Eye (tissue), 1 donor: ENCODE measurements at regions not wholly inside any gene's neighbourhood (a gene's known extent, or its start where the extent isn't known, plus 50 kb on each side); places are given as distances from the start of the nearest gene placed in this dataset.

Source experiments
- DNase-seq: peaks from one replicate; pipeline ENCODE4 v3.0.0-alpha.2; 2015

DNA sequence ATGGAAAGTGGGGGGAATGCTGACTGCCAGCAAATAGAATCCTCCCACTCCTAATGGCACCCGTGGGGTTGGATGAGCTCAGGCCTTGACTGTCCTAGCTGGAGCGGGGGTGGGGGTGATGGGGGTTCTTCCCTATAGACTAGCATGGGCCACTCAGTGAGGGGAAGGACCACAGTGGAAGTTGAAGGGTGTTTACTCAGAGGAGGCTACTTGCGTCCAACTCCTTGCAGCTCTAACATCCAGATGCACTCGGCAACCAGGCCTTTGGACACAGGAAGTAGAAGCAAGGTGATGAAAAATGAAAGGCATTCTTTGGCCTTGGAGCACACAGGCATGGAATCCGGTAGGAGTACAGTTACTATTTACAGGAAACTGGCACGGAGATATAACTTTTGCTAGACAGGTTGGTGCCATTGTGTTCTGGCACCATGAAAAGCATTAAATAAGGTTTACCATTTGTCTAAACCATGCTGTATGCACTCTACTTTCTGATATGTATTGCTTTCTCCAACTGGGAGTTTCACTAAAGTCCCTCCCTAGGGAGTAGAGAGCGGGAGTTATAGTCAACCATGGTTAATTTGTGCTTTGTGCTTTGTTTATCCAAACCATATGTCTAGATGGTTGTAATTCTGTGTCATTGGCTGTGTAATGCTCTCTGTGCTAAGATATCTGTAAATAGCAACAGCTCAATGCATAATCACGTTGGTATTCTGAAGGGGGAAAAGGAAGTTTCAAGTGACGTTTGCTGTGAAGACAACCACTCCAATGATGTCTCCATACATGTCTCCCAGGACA, 125.3 kb downstream of the TSHZ3 start:
- peak; percentile 37 for DNase-seq

- no peak for DNase-seq
Measured at GRCh38 chr19:31220540-31220939, 128.7 kb downstream of the TSHZ3 start.

- no peak for DNase-seq
Measured at GRCh38 chr19:31214997-31215396, 134.2 kb downstream of the TSHZ3 start.

DNA sequence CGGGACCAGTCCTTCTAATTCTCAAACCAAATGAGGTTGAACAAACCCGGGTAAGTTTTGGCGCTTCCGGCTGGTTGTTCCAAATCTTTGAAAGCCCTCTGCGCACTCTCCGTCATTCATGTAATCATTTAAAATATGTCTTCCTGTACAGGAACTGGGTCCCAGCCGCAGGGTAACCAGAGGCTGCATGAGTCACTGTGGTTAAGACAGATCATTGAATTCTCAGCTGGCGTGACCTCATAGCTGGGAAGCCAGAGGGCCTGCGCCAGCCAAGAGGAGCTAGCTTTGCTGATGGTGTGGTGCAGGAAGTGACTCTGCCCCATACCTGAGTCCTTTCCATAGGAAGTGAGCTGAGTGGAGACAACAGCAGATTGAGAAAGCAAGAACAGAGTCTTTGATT, 135.2 kb downstream of the TSHZ3 start:
- peak; percentile 18 for DNase-seq

DNA sequence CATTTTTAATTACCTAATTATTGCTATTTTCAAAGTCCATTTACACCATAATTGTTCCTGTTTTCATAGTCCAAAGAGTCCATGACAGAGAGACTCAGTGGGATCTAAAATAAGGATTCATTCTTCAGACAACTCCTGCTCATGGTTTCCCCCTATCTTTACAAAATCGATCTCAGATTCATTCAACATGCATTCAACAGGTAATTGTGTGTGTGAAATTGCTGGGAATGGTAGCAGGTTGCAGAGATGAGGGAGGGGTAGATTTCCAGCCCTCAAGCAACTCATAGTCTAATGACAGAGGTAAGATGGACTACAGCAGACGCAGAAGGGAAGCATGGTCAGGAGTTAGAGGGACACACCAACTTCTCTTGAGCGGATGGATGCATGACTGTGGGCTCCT, 138.1 kb downstream of the TSHZ3 start:
- DNase-seq = no peak

- no peak for DNase-seq
Measured at GRCh38 chr19:31205887-31206518, 143.2 kb downstream of the TSHZ3 start.

DNA sequence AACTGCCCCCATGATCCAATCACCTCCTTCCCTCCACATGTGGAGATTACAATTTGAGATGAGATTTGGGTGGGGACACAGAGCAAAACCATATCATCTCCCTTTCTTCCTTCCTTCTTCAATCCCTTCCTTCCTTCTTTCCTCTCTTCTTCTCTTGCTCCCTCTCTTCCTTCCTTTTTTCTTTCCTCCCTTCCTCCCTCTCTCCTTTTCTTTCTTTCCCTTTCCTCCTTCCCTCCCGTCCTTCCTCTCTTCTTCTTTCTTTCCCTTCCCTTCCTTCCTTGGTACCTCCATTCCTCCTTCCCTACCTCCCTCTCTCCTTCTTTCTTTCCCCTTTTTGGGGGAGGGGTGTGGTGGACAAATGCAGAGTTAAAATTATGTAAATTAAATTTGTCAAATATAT, 145.1 kb downstream of the TSHZ3 start:
- no peak for DNase-seq

DNA sequence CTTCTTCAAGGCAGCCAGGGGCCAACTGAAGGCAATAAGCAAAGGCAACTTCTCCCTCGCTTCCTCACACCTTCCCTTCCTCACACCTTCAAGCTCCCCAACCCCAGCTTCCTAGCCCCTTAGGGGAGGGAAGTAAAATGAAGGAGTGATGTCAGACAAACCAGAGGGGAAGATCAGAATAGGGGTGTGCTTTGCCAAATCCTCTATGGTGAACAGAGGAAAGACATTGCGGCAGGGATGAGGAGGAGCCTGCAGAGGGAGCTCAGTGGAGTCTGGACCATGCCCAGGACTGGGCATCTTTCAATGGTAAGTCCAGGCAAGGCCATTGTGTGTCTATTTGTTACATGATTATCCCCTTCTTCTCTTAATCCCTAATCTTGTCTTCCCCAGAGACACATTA, 164.0 kb downstream of the TSHZ3 start:
- no peak for DNase-seq

DNA sequence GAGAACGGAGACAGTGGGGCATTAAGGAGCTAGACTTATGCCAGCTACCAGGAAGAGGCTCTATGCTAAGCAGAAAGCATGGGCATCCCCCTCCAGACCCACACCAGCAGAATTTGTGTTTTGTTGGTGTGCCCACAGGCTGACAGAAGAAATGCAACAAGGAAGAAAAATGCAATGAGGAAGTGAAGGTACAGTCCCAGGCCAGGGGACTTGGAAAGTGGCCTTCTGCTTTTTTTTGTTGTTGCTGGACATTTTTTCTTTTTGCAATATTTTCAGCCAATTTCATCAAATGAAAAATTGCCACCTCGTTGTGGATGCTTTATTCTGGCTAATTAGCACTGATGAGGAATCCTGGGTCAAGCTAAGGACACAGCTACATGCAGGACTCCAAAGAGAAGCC, 167.7 kb downstream of the TSHZ3 start:
- DNase-seq = no peak

DNA sequence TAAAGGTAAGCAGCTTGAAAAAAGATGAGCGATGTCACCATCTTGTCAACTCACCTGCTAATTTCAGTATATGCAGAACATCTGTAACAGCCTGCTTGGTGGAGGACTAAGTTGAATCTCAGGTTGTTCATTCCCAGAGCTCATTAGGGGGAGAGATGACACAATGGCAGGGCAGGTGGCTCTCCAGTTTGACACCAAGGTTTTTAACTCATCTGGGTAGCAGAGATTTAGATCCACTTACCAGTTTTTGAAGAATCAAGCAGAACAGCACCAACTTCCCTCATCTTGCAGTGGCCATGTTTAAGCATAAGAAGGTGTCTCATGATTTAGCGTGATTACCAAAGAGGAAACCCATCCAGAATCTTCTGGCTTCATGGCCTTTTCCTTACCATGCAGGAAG, 168.3 kb downstream of the TSHZ3 start:
- DNase-seq = no peak

- no peak for DNase-seq
Measured at GRCh38 chr19:31179471-31179852, 169.8 kb downstream of the TSHZ3 start.

- no peak for DNase-seq
Measured at GRCh38 chr19:31178833-31179470, 170.3 kb downstream of the TSHZ3 start.

DNA sequence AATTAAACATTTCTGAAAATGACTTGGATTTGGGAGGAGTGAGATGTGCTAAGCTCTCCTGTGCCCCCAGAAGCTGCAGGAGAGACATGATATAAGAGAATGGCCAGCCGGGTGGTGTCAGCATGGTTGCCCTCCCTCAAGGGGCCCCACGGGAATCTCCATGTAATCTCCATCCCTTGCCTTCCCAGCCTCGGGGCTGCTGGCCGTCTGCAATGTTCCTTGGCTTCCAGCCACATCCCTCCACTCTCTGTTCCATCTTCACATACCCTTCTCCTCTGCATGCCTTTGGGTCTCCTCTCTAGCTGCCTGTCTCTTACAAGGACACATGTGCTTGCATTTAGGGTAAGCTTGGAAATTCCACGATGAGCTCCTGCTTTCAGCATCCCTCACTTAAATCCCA, 172.0 kb downstream of the TSHZ3 start:
- DNase-seq = no peak

- no peak for DNase-seq
Measured at GRCh38 chr19:31175564-31176348, 173.5 kb downstream of the TSHZ3 start.

GRCh38 chr19:31174948-31175347, 174.3 kb downstream of the TSHZ3 start:
- no peak for DNase-seq

GRCh38 chr19:31173991-31174390, 175.2 kb downstream of the TSHZ3 start:
- DNase-seq = no peak

DNA sequence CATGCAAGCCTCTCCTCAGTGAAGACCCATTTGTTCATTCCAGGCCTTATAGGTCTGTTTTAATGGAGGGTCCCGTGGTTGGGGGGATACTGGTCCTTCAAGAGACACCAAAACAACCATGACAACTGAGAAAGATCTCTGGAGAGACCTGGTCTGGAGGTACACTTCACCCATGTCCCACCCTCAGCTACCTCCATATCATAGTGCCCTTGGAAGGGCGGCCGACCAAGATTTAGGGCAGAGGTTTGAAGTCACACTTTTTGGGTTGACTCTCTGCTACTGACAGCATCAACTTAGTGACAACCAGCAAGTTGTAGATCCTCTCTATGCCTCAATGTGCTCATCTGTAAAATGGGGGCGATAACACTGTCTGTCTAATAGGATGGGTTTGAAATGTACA, 177.3 kb downstream of the TSHZ3 start:
- DNase-seq = no peak

DNA sequence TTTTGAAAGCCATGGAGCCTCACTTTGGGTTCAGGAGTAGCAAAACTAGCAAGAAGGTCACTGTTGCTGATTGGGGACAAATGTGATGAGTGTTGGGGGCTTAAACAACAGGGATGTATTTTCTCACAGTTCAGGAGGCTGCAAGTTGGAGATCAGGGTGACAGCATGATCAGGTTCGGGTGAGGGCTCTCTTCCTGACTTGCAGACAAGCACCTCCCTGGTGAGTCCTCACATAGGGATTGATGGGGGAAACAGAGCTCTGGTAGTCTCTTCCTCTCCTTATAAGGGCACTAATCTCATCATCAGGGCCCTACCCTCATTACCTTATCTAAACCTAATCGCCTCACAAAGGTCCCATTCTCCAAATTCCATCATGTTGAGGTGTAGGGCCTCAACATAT, 179.2 kb downstream of the TSHZ3 start:
- DNase-seq = no peak

DNA sequence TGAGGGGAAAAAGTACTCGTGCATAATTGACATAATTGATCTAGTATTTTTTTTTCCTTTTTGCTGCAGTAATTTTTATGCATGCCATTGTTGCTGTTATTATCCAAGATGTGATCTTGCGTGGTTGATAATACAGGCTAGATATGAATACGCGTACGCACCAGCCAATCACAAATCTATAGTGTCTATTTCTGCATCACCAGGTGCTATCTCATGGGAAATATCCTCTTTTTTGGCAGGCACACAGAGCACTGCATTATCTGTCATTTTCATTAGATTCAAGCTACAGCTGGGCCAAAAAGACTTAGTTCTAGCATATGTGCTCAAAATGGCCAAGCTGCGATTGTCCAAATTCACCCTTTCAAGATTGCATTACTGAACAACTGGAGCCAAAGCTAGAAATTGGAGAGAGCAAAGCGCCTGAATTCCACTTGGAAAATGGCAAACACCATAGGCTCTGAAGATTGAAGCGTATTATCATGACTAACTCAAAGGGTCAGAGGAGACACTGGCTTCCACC, 181.1 kb downstream of the TSHZ3 start:
- no peak for DNase-seq

- no peak for DNase-seq
Measured at GRCh38 chr19:31167690-31168089, 181.5 kb downstream of the TSHZ3 start.

GRCh38 chr19:31166206-31166605, 183.0 kb downstream of the TSHZ3 start:
- no peak for DNase-seq

DNA sequence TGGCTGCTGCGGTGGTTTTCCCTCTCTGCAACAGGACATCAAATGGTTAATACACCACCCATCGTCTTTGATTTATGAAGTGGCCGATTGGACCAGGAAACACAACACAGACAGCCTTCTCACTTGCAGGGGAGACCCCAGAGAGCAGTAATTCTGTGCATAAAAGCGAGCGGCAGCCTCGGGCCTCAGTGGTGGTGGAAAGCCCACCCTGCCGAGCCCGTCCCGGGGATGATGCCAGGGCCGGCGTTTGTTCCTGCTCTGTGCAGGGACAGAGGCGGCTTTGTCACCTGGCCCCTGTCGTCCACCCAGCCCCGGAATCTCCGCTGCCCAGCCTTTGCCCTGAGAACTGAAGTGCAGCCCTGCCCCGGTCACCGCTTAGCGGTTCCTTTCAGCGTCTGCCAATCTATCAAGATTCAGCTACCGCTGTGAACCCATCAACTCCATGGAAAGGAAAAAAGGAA, 184.4 kb downstream of the TSHZ3 start:
- peak; percentile 57 for DNase-seq

DNA sequence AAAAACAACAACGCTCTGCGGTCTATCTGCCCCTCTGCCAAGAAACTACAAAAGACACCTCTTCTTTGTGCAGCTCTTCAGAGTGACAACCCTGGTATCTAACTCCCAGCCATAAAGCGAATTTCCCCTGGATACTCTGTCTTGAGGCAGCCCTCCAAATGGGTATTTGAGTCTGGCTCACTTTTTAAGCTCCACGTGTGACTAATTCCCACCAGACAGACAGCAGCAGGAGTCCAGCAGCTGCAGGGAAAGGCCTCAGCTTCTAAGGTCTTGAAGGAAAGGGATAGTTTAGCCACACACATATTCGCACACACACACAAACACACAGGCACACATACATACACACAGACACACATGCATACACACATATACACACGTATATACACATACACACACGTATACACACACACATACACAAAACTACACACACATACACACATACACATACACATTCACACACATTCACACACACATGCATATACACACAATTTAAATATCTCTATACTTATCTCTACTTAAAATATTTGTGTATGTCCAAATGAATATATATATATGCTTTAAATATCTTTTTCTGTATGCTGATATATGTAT, 188.8 kb downstream of the TSHZ3 start:
- peak; percentile 29 for DNase-seq
